Right lobe of liver (tissue), 6 donors: ENCODE measurements at regions not wholly inside any gene's neighbourhood (a gene's known extent, or its start where the extent isn't known, plus 50 kb on each side); places are given as distances from the start of the nearest gene placed in this dataset.

ENCODE experiments used
- ATAC-seq, 4 donors: fragments of 200-7000 bp; cut with Tn5 transposase; one replicate each; pipeline ENCODE4 v1.9.1; 2020; ENCODE audit warnings: mild to moderate bottlenecking in 4 of 4, moderate library complexity in 4 of 4
- DNase-seq, 3 donors: peaks; one replicate each; pipeline ENCODE4 v3.0.0-alpha.2; 2020
- H3K27ac ChIP-seq, 3 donors: fragments of 200-600 bp; one replicate each; pipeline ENCODE4 v1.8.0; 2022
- H3K27me3 ChIP-seq, 2 donors: fragments of 200-600 bp; one replicate each; pipeline ENCODE4 v1.8.0; 2022
- H3K36me3 ChIP-seq, 4 donors: fragments of 200-600 bp; sonication (generic) in 1 of 4; one replicate each; pipeline versions ENCODE4 v1.5.1 to v1.8.0; 2017 to 2022; ENCODE audit warnings: control low read depth in 1 of 4
- H3K4me1 ChIP-seq, 4 donors: fragments of 200-600 bp; sonication (generic) in 1 of 4; one replicate each; pipeline versions ENCODE4 v1.5.1 to v1.8.0; 2017 to 2022; ENCODE audit warnings: control low read depth in 1 of 4
- H3K4me3 ChIP-seq, 3 donors: fragments of 200-600 bp; one replicate each; pipeline ENCODE4 v1.8.0; 2022
- H3K9me3 ChIP-seq, 4 donors: fragments of 200-600 bp; sonication (generic) in 1 of 4; one replicate each; pipeline versions ENCODE4 v1.5.1 to v1.8.0; 2017 to 2022; ENCODE audit warnings: control low read depth in 1 of 4
- POLR2A ChIP-seq: fragments of 450-650 bp; IDR thresholded peaks from one replicate; pipeline ENCODE4 v1.6.1; 2017; ENCODE audit warnings: antibody characterized with exemption, mild to moderate bottlenecking
- WGBS: methylation state at CpG from one replicate; pipeline ENCODE4 v1.1.6; 2018; ENCODE audit warnings: low coverage, low lambda C conversion rate; ENCODE audit not compliant: insufficient coverage; ENCODE audit errors: missing lambda C conversion rate; 5-methylcytosine and 5-hydroxymethylcytosine counted together
- intact Hi-C, 2 donors: fragments of 100-400 bp; cut with DNase I; formaldehyde crosslinking; loops; one replicate each; pipeline versions ENCODE4 v1.11.2 to v1.14.1; 2022
- TF ChIP-seq, protein P1 (sequence below), 4 donors: fragments of 200-600 bp in 3 of 4; fragments of 450-650 bp in 1 of 4; IDR thresholded peaks; one replicate each; pipeline versions ENCODE4 v1.5.1 to v1.8.0; 2016 to 2022; ENCODE audit warnings: antibody characterized with exemption in 4 of 4, mild to moderate bottlenecking in 2 of 4
- donor health status: DM: no; HTN: yes; CAD: no.
- donor health status: DM: no; HTN: no; CAD: no.
- donor health status: DM: no; HTN: no; CAD: no.
- donor health status: DM: no; HTN: yes; CAD: no.
- donor health status: DM: no; HTN: yes; CAD: no.

DNA sequence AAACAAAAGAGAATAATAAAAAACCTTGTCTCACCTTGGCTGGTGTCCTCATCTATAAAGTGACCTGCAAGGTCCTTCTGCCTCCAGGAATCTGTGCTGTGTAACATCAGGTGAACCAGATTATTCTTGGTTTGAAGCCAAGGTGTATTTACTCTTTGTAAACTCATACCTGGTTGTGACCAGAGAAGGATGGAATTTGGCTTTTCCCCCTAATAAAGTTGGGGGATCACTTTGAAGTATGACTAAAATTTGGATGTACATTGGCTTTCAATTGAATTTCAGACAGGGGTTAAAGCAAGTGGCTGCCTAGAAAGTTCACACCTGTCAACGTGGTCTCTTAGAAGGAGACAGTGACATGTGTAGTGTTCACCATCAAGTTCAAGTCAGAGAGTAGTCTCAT is 100.1 kb downstream of the SCP2D1 start:
- intact Hi-C loops = no loop called here
- DNase-seq = no peak
- Histone ChIP-seq H3K36me3 (no peaks in the 10 kb centered on the region), H3K4me3 (no peak overlapping the region), H3K4me1 (no peaks in the 10 kb centered on the region), H3K27ac (no peak overlapping the region), H3K9me3 (no peaks in the 10 kb centered on the region), H3K27me3 (no peaks in the 10 kb centered on the region)
- WGBS = 40% methylated on average over 1 of the region's 1 CpG
- no peak for ATAC-seq
- TF ChIP-seq, protein P1, sequence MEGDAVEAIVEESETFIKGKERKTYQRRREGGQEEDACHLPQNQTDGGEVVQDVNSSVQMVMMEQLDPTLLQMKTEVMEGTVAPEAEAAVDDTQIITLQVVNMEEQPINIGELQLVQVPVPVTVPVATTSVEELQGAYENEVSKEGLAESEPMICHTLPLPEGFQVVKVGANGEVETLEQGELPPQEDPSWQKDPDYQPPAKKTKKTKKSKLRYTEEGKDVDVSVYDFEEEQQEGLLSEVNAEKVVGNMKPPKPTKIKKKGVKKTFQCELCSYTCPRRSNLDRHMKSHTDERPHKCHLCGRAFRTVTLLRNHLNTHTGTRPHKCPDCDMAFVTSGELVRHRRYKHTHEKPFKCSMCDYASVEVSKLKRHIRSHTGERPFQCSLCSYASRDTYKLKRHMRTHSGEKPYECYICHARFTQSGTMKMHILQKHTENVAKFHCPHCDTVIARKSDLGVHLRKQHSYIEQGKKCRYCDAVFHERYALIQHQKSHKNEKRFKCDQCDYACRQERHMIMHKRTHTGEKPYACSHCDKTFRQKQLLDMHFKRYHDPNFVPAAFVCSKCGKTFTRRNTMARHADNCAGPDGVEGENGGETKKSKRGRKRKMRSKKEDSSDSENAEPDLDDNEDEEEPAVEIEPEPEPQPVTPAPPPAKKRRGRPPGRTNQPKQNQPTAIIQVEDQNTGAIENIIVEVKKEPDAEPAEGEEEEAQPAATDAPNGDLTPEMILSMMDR (IDR thresholded peaks at IDR 0.05) = no peak
- TF ChIP-seq POLR2A = no peak

DNA sequence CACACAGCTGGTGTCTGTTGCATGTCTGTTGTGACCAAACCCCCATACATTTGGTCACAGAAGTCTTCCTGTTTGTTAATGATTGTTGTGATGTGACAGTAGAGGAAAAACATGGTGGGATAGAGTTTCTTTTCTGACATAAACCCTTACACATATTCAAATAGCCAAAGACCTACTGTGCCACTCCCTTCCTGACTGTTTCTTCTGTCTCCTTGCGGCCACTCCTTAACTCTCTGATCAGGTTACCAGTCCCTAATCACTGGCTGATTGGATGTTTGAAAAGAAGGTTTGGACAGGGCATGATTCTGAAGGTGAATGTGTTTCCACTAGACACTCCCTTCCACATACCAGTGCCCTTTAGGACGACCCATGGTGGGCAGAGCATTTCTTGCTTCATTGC is 101.2 kb downstream of the SCP2D1 start:
- Histone ChIP-seq H3K4me3 (no peak overlapping the region), H3K27me3 (no peaks in the 10 kb centered on the region), H3K4me1 (no peaks in the 10 kb centered on the region), H3K36me3 (no peaks in the 10 kb centered on the region), H3K9me3 (no peaks in the 10 kb centered on the region), H3K27ac (no peak overlapping the region)
- intact Hi-C loops = no loop called here
- WGBS = 25% methylated on average over 1 of the region's 2 CpGs
- TF ChIP-seq, protein P1 (IDR thresholded peaks at IDR 0.05) = no peak
- TF ChIP-seq POLR2A = no peak
- DNase-seq (no peak), ATAC-seq (no peak)

DNA sequence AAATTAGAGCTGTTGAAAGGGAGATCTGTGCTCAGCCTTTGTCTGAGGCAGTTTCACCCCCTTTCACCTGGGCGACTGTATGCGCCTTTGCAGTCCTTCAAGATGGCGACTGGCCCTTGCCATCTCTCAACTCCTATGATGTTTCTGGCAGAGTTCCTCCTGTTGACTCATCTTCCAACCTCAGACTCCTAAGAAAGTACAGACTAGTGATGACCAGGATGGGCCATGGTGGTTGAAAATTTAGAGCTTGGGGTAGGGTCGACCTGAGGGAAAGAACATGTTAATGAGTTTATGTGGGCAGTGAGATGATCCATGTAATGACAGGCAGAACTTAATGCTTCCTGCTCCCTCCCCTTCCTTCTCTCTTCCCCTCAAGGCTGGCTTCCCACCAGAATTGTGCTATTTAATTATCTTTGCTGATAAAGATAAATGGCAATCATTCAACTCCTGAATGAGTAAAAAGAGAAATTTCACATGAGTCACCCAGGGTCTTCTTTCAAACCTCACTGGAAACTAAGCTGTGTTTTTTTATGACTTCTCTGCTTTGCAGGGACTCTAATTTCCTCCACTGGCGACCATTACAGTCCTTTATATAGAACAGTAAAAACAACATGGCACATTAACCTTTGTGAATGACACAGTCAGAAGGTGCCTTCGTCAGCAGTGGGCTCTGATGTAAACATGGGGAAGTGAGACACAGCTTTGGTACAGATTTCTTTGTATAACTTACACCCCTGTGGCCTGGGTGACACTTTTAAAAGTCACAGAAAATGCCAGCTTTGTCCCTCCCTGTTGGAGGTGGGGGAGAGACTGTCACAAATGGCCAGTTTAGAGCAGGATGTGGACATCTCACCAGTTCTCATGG is 103.5 kb downstream of the SCP2D1 start:
- no peaks in the 10 kb centered on the region for H3K4me1 ChIP-seq
- no peaks in the 10 kb centered on the region for H3K27me3 ChIP-seq
- TF ChIP-seq POLR2A = no peak
- TF ChIP-seq, protein P1 (IDR thresholded peaks at IDR 0.05) = no peak
- H3K4me3 ChIP-seq = no peak overlapping the region
- DNase-seq (no peak), ATAC-seq (no peak)
- no peaks in the 10 kb centered on the region for H3K36me3 ChIP-seq
- WGBS = 64% methylated on average over 6 of the region's 6 CpGs
- H3K9me3 ChIP-seq = no peaks in the 10 kb centered on the region
- H3K27ac ChIP-seq = no peak overlapping the region
- intact Hi-C loops = no loop called here

DNA sequence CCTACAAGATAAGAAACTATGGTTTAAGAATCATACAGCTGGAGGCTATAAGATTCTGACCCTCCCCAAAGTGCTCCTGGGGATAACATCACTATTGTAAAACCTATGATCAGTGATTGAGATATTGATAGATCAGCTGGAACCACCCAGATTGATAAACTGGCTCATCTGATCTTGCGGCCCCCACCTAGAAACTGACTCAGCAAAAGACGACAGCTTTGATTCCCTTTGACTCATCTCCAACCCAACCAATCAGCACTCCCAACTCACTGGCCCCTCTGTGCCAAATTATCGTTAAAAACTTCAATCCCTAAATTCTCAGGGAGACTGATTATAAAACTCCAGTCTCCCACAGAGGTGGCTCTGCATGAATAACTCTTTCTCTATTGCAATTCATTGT is 106.4 kb downstream of the SCP2D1 start:
- ATAC-seq = no peak
- Histone ChIP-seq H3K9me3 (no peaks in the 10 kb centered on the region), H3K4me1 (no peaks in the 10 kb centered on the region), H3K27me3 (no peaks in the 10 kb centered on the region), H3K36me3 (no peaks in the 10 kb centered on the region), H3K27ac (no peak overlapping the region), H3K4me3 (no peak overlapping the region)
- DNase-seq = no peak
- TF ChIP-seq, protein P1 (IDR thresholded peaks at IDR 0.05) = no peak
- no peak for TF ChIP-seq POLR2A
- intact Hi-C loops = loop anchor here in 1 of 2 donors (10.0 kb wide), 1 partner anchor 55 kb away; no protein-coding TSS in a partner anchor
- 70% methylated on average over 3 of the region's 3 CpGs for WGBS
